BE2C (cell line): ENCODE measurements at regions not wholly inside any gene's neighbourhood (a gene's known extent, or its start where the extent isn't known, plus 50 kb on each side); places are given as distances from the start of the nearest gene placed in this dataset.

ENCODE experiments used
- DNase-seq: peaks from one replicate; pipeline ENCODE4 v3.0.0-alpha.2; 2020
- H3K27me3 ChIP-seq: fragments of 250-450 bp; sonication (Bioruptor Pico); 2 replicates; pipeline ENCODE4 v1.5.1; 2020; ENCODE audit warnings: mild to moderate bottlenecking
- H3K36me3 ChIP-seq: fragments of 250-450 bp; sonication (Bioruptor Pico); 2 replicates; pipeline ENCODE4 v1.5.1; 2020; ENCODE audit warnings: mild to moderate bottlenecking
- H3K4me1 ChIP-seq: fragments of 250-450 bp; sonication (Bioruptor Pico); 2 replicates; pipeline ENCODE4 v1.5.1; 2020
- H3K4me3 ChIP-seq: 2 replicates; pipeline ENCODE4 v1.5.1; 2011; ENCODE audit warnings: low read depth, low read length
- H3K9me3 ChIP-seq: fragments of 250-450 bp; sonication (Bioruptor Pico); 2 replicates; pipeline ENCODE4 v1.5.1; 2020
- TF ChIP-seq, protein P1 (sequence below): IDR thresholded peaks from 2 replicates; pipeline ENCODE4 v1.5.1; 2012; ENCODE audit warnings: mild to moderate bottlenecking, low read depth, low read length

DNA sequence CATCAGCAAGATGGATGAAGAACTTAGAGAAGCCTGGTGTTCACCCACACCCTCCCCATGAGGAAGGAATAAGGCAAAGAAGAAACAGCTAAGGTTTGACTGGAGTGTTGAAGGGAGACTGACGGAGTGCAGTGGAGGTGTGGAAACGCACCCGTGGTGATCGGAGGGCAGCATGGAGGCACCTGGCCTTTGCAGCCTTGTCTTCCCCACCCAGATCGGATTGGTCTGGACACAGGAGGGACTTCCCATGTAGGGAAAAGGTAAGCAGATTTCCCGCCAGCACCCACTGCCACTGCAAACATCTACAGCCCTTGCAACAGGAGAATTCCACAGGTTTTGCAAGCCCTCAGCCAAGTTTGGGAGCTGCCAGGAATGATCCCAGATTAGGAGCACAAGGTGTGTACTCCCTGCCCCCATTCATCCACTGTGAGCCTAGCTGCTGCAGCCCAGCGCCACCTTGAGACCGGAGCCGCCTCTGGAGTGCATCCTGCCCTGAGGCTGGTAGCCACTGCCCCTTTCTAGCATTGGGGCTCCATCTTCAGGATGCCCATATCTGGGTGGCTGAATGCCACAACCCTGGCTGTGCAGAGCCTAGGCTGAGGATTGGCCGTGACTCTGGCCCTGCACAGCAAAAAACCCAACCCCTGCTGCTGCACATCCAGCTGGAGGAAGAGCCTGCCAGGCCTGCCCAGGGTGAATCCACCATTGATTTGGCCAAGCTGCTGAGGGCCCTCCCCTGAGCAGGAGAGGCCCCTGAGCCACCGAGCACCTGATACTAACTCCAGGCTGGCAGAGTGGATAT lies 411.1 kb downstream of the TMEM121 start:
- TF ChIP-seq, protein P1, sequence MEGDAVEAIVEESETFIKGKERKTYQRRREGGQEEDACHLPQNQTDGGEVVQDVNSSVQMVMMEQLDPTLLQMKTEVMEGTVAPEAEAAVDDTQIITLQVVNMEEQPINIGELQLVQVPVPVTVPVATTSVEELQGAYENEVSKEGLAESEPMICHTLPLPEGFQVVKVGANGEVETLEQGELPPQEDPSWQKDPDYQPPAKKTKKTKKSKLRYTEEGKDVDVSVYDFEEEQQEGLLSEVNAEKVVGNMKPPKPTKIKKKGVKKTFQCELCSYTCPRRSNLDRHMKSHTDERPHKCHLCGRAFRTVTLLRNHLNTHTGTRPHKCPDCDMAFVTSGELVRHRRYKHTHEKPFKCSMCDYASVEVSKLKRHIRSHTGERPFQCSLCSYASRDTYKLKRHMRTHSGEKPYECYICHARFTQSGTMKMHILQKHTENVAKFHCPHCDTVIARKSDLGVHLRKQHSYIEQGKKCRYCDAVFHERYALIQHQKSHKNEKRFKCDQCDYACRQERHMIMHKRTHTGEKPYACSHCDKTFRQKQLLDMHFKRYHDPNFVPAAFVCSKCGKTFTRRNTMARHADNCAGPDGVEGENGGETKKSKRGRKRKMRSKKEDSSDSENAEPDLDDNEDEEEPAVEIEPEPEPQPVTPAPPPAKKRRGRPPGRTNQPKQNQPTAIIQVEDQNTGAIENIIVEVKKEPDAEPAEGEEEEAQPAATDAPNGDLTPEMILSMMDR: peak; percentile 28

DNA sequence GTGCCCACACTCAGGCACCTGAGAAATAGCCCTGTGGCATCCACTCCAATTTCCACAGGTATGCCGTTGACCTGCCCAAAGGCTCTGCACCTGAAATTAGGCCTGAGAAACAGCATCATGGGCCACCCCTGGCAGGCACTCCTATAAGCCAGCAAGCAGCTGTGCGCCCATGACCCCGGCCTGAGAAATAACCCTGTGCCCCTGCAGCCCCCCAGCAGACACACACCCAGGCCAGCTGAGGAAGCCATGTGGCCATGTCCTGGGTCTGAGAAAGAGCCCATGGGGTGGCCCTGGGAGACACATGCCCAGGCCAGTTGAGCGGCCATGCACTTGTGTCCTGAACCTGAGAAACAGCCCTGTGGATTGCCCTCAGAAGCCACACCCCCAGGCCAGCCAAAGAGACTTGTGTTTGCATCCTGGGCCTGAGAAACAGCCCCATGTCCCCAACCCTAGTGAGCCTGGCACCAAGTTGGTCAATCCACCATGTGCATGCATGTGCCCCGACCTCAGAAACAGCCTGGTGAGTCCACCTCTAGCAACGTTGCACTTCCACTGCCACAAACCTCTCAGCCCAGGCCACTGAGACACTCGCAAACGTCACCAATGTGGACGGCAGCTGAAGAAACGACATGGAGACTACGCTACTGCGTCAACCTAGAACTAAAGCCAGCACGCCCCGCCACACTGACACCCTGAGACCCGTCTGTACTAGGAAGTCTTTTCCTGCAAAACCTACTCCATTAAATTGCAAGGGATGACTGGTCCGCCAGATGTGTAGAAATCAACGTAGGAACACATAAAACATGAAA lies 411.9 kb downstream of the TMEM121 start:
- Histone ChIP-seq H3K27me3 (peaks cover 6% of the 10 kb centered on the region), H3K4me3 (no peak overlapping the region), H3K36me3 (no peaks in the 10 kb centered on the region), H3K9me3 (peaks cover 4% of the 10 kb centered on the region; the same call in 1 of the 2 replicates), H3K4me1 (no peaks in the 10 kb centered on the region)
- no peak for DNase-seq
- TF ChIP-seq, protein P1: no peak

More for the DNA sequence above, 411.1 kb downstream of the TMEM121 start:
- Histone ChIP-seq H3K4me3 (no peak overlapping the region), H3K36me3 (no peaks in the 10 kb centered on the region), H3K27me3 (peaks cover 6% of the 10 kb centered on the region), H3K4me1 (no peaks in the 10 kb centered on the region), H3K9me3 (peaks cover 4% of the 10 kb centered on the region; the same call in 1 of the 2 replicates)
- DNase-seq: no peak

DNA sequence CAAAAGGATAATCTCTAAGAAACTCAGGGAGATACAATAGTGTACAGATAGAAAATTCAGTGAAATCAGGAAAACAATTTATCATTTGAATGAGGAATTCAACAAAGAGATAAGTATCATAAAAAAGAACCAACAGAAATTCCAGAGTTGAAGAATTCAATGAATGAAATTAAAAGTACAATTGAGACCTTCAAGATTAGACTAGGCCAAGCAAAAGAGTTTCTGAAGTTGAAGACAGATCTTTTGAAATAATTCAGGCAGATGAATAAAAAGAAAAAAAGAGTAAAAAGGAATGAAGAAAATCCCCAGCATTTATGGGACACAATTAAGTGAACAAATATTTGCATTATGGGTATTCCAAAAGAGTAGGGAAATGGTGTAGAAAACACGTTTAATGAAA lies 412.6 kb downstream of the TMEM121 start:
- TF ChIP-seq, protein P1: no peak
- H3K4me1 ChIP-seq: no peaks in the 10 kb centered on the region
- H3K27me3 ChIP-seq: peaks cover 4% of the 10 kb centered on the region
- H3K9me3 ChIP-seq: peaks cover 4% of the 10 kb centered on the region; the same call in 1 of the 2 replicates
- H3K36me3 ChIP-seq: no peaks in the 10 kb centered on the region
- no peak for DNase-seq
- no peak overlapping the region for H3K4me3 ChIP-seq

DNA sequence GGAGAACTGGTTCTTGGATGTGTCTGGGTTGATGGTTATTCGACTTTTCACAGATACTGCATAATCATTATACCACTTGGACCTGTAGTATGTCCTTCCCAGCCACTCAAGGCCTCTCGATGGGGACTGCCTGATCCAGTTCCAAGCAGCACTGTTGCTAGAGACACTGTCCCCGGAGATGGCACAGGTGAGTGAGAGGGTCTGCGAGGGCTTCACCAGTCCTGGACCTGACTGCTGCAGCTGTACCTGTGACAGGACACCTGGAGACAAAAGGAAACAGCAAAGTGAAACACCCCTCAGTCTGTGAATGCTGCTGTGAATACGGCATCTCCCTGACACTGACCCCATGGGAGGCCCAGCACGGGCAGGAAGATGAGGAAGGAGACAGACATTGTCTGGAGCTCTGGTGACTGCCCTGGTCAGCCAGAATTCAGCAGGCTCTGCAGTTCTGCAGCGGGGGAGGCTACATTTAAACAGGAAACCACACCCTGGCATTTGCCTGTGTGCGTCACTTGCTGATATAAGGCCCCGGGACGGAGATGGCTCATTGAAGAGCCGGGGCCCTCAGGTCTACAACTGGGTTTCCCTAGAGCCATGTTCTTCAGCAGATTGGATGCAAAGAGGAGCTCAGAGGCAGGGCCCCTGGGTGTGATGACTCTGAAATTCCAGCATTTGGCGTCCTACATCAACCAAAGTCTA lies 413.6 kb downstream of the TMEM121 start:
- Histone ChIP-seq H3K9me3 (peaks cover 1% of the 10 kb centered on the region; the same call in 1 of the 2 replicates), H3K27me3 (peaks cover 1% of the 10 kb centered on the region), H3K4me1 (no peaks in the 10 kb centered on the region; the same call in 1 of the 2 replicates), H3K4me3 (no peak overlapping the region), H3K36me3 (no peaks in the 10 kb centered on the region)
- no peak for DNase-seq
- TF ChIP-seq, protein P1: no peak

DNA sequence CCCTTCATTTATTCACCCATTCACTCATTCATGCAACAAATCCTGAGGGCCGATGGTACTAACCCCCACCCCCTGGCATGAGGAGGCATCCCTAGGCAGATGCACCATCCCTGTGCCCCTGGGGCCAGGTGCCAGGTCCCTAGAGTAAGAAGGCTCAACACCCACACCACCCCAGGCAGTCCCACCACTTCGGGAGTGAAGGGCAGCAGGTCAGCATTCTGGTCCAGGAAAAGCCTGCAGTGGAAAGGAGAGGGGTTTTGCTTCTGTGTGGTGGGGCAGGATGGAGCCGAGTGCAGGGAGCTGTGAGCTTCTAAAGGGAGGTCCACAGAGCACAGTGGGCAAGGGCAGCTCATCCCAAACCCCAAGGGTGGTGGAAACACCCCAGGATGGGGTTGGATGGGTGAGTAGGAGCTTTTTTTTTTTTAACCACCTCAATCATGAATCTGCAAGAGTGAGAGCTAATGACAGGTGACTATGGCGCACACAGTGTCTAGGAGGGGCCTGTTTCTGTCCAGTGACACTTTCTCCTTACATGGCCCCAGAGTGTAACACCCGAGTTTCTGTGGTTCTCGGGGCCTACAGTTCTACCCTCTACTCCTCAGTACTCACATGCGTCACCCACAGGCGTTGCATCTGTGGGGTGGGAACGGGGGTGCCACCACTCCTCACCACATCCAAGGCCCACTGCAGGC lies 414.3 kb downstream of the TMEM121 start:
- no peak overlapping the region for H3K4me3 ChIP-seq
- TF ChIP-seq, protein P1: no peak
- no peaks in the 10 kb centered on the region for H3K27me3 ChIP-seq
- DNase-seq: no peak
- no peaks in the 10 kb centered on the region for H3K9me3 ChIP-seq
- no peaks in the 10 kb centered on the region for H3K36me3 ChIP-seq
- H3K4me1 ChIP-seq: no peaks in the 10 kb centered on the region; the same call in 1 of the 2 replicates
